CD4-positive, alpha-beta memory T cell (primary cell): ENCODE measurements at regions not wholly inside any gene's neighbourhood (a gene's known extent, or its start where the extent isn't known, plus 50 kb on each side); places are given as distances from the start of the nearest gene placed in this dataset.
"Not testable (repeated sequence)": the region's sequence is repeated elsewhere in the genome, so short reads cannot be mapped to it uniquely, and the experiment has no call there.

Source experiments
- CTCF ChIA-PET: fragments of 350-600 bp; sonication (Branson Sonifier 250); formaldehyde crosslinking; loops from one replicate; lab custom pipeline; 2021; ENCODE audit warnings: inconsistent platforms; ENCODE audit not compliant: partially characterized antibody; lab: Charles Lee
- POLR2A ChIA-PET: fragments of 350-600 bp; sonication (Branson Sonifier 250); formaldehyde crosslinking; loops from one replicate; lab custom pipeline; 2021; ENCODE audit not compliant: partially characterized antibody; lab: Charles Lee
- DNase-seq, 5 donors: peaks; one replicate each; pipeline versions ENCODE4 v3.0.0 to v3.0.0-alpha.2; 2020 to 2022; ENCODE audit warnings: mixed read lengths in 1 of 5
- H3K27ac ChIP-seq: one replicate; pipeline ENCODE4 v1.7.0; 2013; ENCODE audit warnings: low read depth, low read length
- H3K27me3 ChIP-seq: 2 replicates; pipeline ENCODE4 v1.7.0; 2013; ENCODE audit warnings: mild to moderate bottlenecking, low read length, moderate library complexity; ENCODE audit not compliant: insufficient read depth
- H3K36me3 ChIP-seq: 2 replicates; pipeline ENCODE4 v1.7.0; 2013; ENCODE audit warnings: mild to moderate bottlenecking, low read length, moderate library complexity; ENCODE audit not compliant: insufficient read depth
- H3K4me1 ChIP-seq: 2 replicates; pipeline ENCODE4 v1.7.0; 2013; ENCODE audit warnings: mild to moderate bottlenecking, low read length, moderate library complexity; ENCODE audit not compliant: insufficient read depth
- H3K4me3 ChIP-seq, 2 donors: one replicate each; pipeline ENCODE4 v1.7.0; 2013; ENCODE audit warnings: low read length in 2 of 2, mild to moderate bottlenecking in 1 of 2
- H3K9me3 ChIP-seq, 2 donors: one replicate each; pipeline ENCODE4 v1.7.0; 2013; ENCODE audit warnings: low read length in 2 of 2, control low read depth in 1 of 2; ENCODE audit not compliant: control insufficient read depth in 1 of 2
- H3K27ac Mint-ChIP-seq, 7 donors: one replicate each; pipeline ENCODE4 v1.8.0; 2020 to 2021; ENCODE audit warnings: mixed read lengths in 7 of 7, mild to moderate bottlenecking in 6 of 7, inconsistent platforms in 3 of 7, moderate library complexity in 3 of 7
- H3K27me3 Mint-ChIP-seq, 2 donors: one replicate each; pipeline ENCODE4 v1.8.0; 2020 to 2021; ENCODE audit warnings: mixed read lengths in 2 of 2
- H3K36me3 Mint-ChIP-seq, 2 donors: one replicate each; pipeline ENCODE4 v1.8.0; 2020 to 2021; ENCODE audit warnings: mixed read lengths in 2 of 2, inconsistent platforms in 1 of 2, mild to moderate bottlenecking in 1 of 2
- H3K4me1 Mint-ChIP-seq, 4 donors: one replicate each; pipeline ENCODE4 v1.8.0; 2020 to 2021; ENCODE audit warnings: mixed read lengths in 4 of 4, mild to moderate bottlenecking in 1 of 4
- H3K4me3 Mint-ChIP-seq, 8 donors: one replicate each; pipeline ENCODE4 v1.8.0; 2020 to 2021; ENCODE audit warnings: mixed read lengths in 8 of 8, mild to moderate bottlenecking in 7 of 8, moderate library complexity in 6 of 8, inconsistent platforms in 3 of 8
- H3K9me3 Mint-ChIP-seq, 8 donors: one replicate each; pipeline ENCODE4 v1.8.0; 2020 to 2021; ENCODE audit warnings: mixed read lengths in 8 of 8, mild to moderate bottlenecking in 5 of 8, inconsistent platforms in 3 of 8, moderate library complexity in 1 of 8
- intact Hi-C: fragments of 100-400 bp; cut with micrococcal nuclease; formaldehyde crosslinking; loops from one replicate; pipeline ENCODE4 v1.15.1; 2023

- H3K27ac Mint-ChIP-seq, DNase-seq, H3K27me3 Mint-ChIP-seq, POLR2A ChIA-PET, H3K4me3 Mint-ChIP-seq, intact Hi-C loops, H3K9me3 Mint-ChIP-seq, H3K36me3 ChIP-seq, H3K4me1 Mint-ChIP-seq, H3K4me3 ChIP-seq, H3K4me1 ChIP-seq, H3K36me3 Mint-ChIP-seq, H3K27ac ChIP-seq, H3K9me3 ChIP-seq, H3K27me3 ChIP-seq, CTCF ChIA-PET: not testable (repeated sequence)
Measured at GRCh38 chr2:91603996-91604395, 2912.5 kb downstream of the RPIA start.

- H3K4me1 Mint-ChIP-seq, H3K9me3 Mint-ChIP-seq, H3K27me3 ChIP-seq, H3K36me3 ChIP-seq, H3K27ac ChIP-seq, H3K27ac Mint-ChIP-seq, intact Hi-C loops, H3K4me1 ChIP-seq, H3K27me3 Mint-ChIP-seq, DNase-seq, H3K4me3 Mint-ChIP-seq, H3K4me3 ChIP-seq, CTCF ChIA-PET, H3K36me3 Mint-ChIP-seq, POLR2A ChIA-PET, H3K9me3 ChIP-seq: not testable (repeated sequence)
Measured at GRCh38 chr2:91604629-91605028, 2913.2 kb downstream of the RPIA start.

GRCh38 chr2:91623739-91624138, 2932.3 kb downstream of the RPIA start:
- H3K27me3 Mint-ChIP-seq, H3K4me3 Mint-ChIP-seq, H3K27ac Mint-ChIP-seq, CTCF ChIA-PET, H3K9me3 Mint-ChIP-seq, H3K27me3 ChIP-seq, H3K36me3 ChIP-seq, H3K27ac ChIP-seq, H3K36me3 Mint-ChIP-seq, DNase-seq, H3K4me3 ChIP-seq, H3K4me1 ChIP-seq, POLR2A ChIA-PET, H3K4me1 Mint-ChIP-seq, intact Hi-C loops, H3K9me3 ChIP-seq: not testable (repeated sequence)

- H3K36me3 Mint-ChIP-seq, H3K4me3 ChIP-seq, POLR2A ChIA-PET, H3K4me3 Mint-ChIP-seq, H3K4me1 Mint-ChIP-seq, intact Hi-C loops, H3K27me3 Mint-ChIP-seq, H3K4me1 ChIP-seq, H3K9me3 Mint-ChIP-seq, H3K27ac ChIP-seq, DNase-seq, H3K27me3 ChIP-seq, H3K9me3 ChIP-seq, H3K36me3 ChIP-seq, CTCF ChIA-PET, H3K27ac Mint-ChIP-seq: not testable (repeated sequence)
Measured at GRCh38 chr2:91628471-91628870, 2937.0 kb downstream of the RPIA start.

GRCh38 chr2:91657193-91657592, 2965.7 kb downstream of the RPIA start:
- H3K4me1 Mint-ChIP-seq, H3K36me3 ChIP-seq, intact Hi-C loops, POLR2A ChIA-PET, H3K36me3 Mint-ChIP-seq, H3K9me3 ChIP-seq, H3K27ac ChIP-seq, CTCF ChIA-PET, H3K27me3 Mint-ChIP-seq, DNase-seq, H3K9me3 Mint-ChIP-seq, H3K4me3 ChIP-seq, H3K27me3 ChIP-seq, H3K27ac Mint-ChIP-seq, H3K4me1 ChIP-seq, H3K4me3 Mint-ChIP-seq: not testable (repeated sequence)

- H3K27ac Mint-ChIP-seq, H3K9me3 ChIP-seq, POLR2A ChIA-PET, H3K27me3 ChIP-seq, H3K4me3 ChIP-seq, H3K27me3 Mint-ChIP-seq, H3K4me1 ChIP-seq, H3K9me3 Mint-ChIP-seq, H3K27ac ChIP-seq, H3K4me3 Mint-ChIP-seq, H3K4me1 Mint-ChIP-seq, intact Hi-C loops, H3K36me3 ChIP-seq, H3K36me3 Mint-ChIP-seq, CTCF ChIA-PET: not testable (repeated sequence)
- peak in 1 of 5 donors; percentile 16 for DNase-seq
Measured at GRCh38 chr2:91658336-91658735, 2966.9 kb downstream of the RPIA start.

- H3K27me3 Mint-ChIP-seq, H3K36me3 ChIP-seq, CTCF ChIA-PET, POLR2A ChIA-PET, intact Hi-C loops, H3K27ac ChIP-seq, H3K9me3 Mint-ChIP-seq, H3K27me3 ChIP-seq, DNase-seq, H3K4me3 Mint-ChIP-seq, H3K9me3 ChIP-seq, H3K4me1 ChIP-seq, H3K36me3 Mint-ChIP-seq, H3K27ac Mint-ChIP-seq, H3K4me3 ChIP-seq, H3K4me1 Mint-ChIP-seq: not testable (repeated sequence)
Measured at GRCh38 chr2:91659189-91659916, 2967.9 kb downstream of the RPIA start.

- intact Hi-C loops, CTCF ChIA-PET: not testable (repeated sequence)
Measured at GRCh38 chr2:91659917-91660275, 2968.4 kb downstream of the RPIA start.

More at GRCh38 chr2:91659917-91660275, 2968.4 kb downstream of the RPIA start:
- H3K4me1 Mint-ChIP-seq, H3K27ac Mint-ChIP-seq, H3K36me3 Mint-ChIP-seq, H3K36me3 ChIP-seq, H3K4me3 ChIP-seq, H3K9me3 ChIP-seq, H3K9me3 Mint-ChIP-seq, H3K4me1 ChIP-seq, H3K27ac ChIP-seq, DNase-seq, H3K27me3 ChIP-seq, POLR2A ChIA-PET, H3K27me3 Mint-ChIP-seq: not testable (repeated sequence)
- peak overlapping the region in 1 of 8 donors; percentile 36 for H3K4me3 Mint-ChIP-seq
